ENCODE measurements at regions not wholly inside any gene's neighbourhood (a gene's known extent, or its start where the extent isn't known, plus 50 kb on each side); places are given as distances from the start of the nearest gene placed in this dataset.

DNA sequence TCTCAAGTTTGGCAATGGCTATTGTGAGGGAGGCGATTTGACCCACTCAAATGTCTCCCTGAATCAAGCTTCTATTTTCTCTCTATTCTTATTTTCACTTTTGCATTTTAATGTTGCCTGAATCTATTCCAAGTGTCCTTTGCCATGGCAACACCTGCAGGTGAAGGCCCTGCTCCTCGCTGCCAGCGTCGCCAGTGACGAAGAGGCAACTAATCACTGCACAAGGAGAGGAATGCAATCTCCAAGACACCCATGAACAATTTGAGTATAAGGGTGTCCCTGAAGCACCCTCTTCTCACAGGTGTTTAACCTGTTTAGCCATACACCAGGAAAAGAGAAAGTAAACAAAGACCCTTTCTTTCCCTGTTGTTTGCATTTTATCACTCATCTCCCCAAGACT, 165.6 kb upstream of the VRK2 start:
- H3K9ac ChIP-seq (ENCODE audit: extremely low read depth, insufficient read length, low read length), result no peak overlapping the region
- H3K23me2 ChIP-seq (ENCODE audit: insufficient read length, low read depth, low read length, poor library complexity, severe bottlenecking), result no peaks in the 10 kb centered on the region
- no peak overlapping the region for H3K18ac ChIP-seq (ENCODE audit: insufficient read length, low read depth, low read length)
- H4K20me1 ChIP-seq (ENCODE audit: control insufficient read depth, insufficient read depth, insufficient read length), result no peaks in the 10 kb centered on the region
- no peak overlapping the region for H2BK15ac ChIP-seq (ENCODE audit: low read depth, low read length)
- no peak overlapping the region for H3K23ac ChIP-seq (ENCODE audit: insufficient read length, low read depth, low read length)
- no peak overlapping the region for H3K56ac ChIP-seq (ENCODE audit: insufficient read length, low read depth, low read length)
- H4K5ac ChIP-seq (ENCODE audit: insufficient read length, low read depth, low read length), result no peak overlapping the region
- no peak overlapping the region for H3K4ac ChIP-seq (ENCODE audit: low read depth, low read length)
- no peak for TF ChIP-seq CTCF (conservative IDR thresholded peaks at IDR 0.05)
- no peaks in the 10 kb centered on the region for H3K9me3 ChIP-seq (ENCODE audit: control insufficient read depth, low read depth, low read length)
- no peak overlapping the region for H2AFZ ChIP-seq (ENCODE audit: low read length)
- H2AK5ac ChIP-seq (ENCODE audit: insufficient read length, low read length), result no peak overlapping the region
- Mint-ChIP-seq H3K27me3 (ENCODE audit: low read depth) (no peaks in the 10 kb centered on the region), H3K4me3 (no peak overlapping the region), H3K9me3 (no peaks in the 10 kb centered on the region), H3K4me1 (peaks cover 10 to 11% of the 10 kb centered on the region in 2 experiments), H3K36me3 (ENCODE audit: insufficient read depth in 1 of 3, low read depth in 3 of 3) (no peaks in the 10 kb centered on the region), H3K27ac (no peak overlapping the region)
- no peak overlapping the region for H2BK12ac ChIP-seq (ENCODE audit: insufficient read length, low read depth, low read length)
- no peaks in the 10 kb centered on the region for H3K79me2 ChIP-seq (ENCODE audit: insufficient read depth, low read length)
- H3K27me3 ChIP-seq (ENCODE audit: insufficient read depth, low read length), result no peaks in the 10 kb centered on the region
- H4K8ac ChIP-seq (replicated peaks; ENCODE audit: insufficient read length, low read depth, low read length), result no peak overlapping the region
- no peak overlapping the region for H3K4me2 ChIP-seq (ENCODE audit: insufficient read depth, insufficient read length, low read length)
- H3K27ac ChIP-seq (ENCODE audit: insufficient read length, low read depth, low read length), result no peak overlapping the region
- DNase-seq, result no peak
- H3T11ph ChIP-seq (ENCODE audit: low read length), result no peak overlapping the region
- WGBS (ENCODE audit: extremely low coverage, insufficient read length, low lambda C conversion rate), result no CpG with 5 or more reads among the region's 5 CpGs
- H2BK20ac ChIP-seq (ENCODE audit: low read depth, low read length, poor library complexity, severe bottlenecking), result no peak overlapping the region
- no peaks in the 10 kb centered on the region for H3K79me1 ChIP-seq (ENCODE audit: insufficient read depth, low read depth, low read length, poor library complexity, severe bottlenecking)
- no peak overlapping the region for H4K91ac ChIP-seq (ENCODE audit: insufficient read length, low read depth, low read length)
- no peaks in the 10 kb centered on the region; the same call in 1 of the 2 replicates for H3K4me1 ChIP-seq (ENCODE audit: insufficient read depth, low read length)
- no peak overlapping the region for H2BK120ac ChIP-seq (ENCODE audit: low read depth, low read length, poor library complexity, severe bottlenecking)
- no peak overlapping the region for H2BK5ac ChIP-seq (ENCODE audit: insufficient read length, low read length)
- H3K14ac ChIP-seq (ENCODE audit: insufficient read depth, low read length), result no peak overlapping the region; the same call in 1 of the 2 replicates

Measured in H9 (cell line).